NCI-H187 (cell line): ENCODE measurements at regions not wholly inside any gene's neighbourhood (a gene's known extent, or its start where the extent isn't known, plus 50 kb on each side); places are given as distances from the start of the nearest gene placed in this dataset.
A peak's percentile ranks its signal among the peaks of the same experiment; 100 is the strongest.

Experiments used
- DNase-seq, 2 experiments: peaks; one replicate each; lab custom pipeline; 2025; lab: John Stamatoyannopoulos, UW

- DNase-seq = no peak
Measured at GRCh38 chr2:129895061-129895460, 84.4 kb upstream of the RAB6C start.

- no peak for DNase-seq
Measured at GRCh38 chr2:129895526-129896082, 83.9 kb upstream of the RAB6C start.

GRCh38 chr2:129896226-129897100, 83.0 kb upstream of the RAB6C start:
- no peak for DNase-seq

- no peak for DNase-seq
Measured at GRCh38 chr2:129901754-129902415, 77.6 kb upstream of the RAB6C start.

GRCh38 chr2:129902731-129903585, 76.5 kb upstream of the RAB6C start:
- no peak for DNase-seq

GRCh38 chr2:129903586-129904425, 75.7 kb upstream of the RAB6C start:
- DNase-seq = no peak

GRCh38 chr2:129904532-129905446, 74.7 kb upstream of the RAB6C start:
- DNase-seq = no peak

- DNase-seq = no peak
Measured at GRCh38 chr2:129905664-129906081, 73.8 kb upstream of the RAB6C start.

- no peak for DNase-seq
Measured at GRCh38 chr2:129906139-129906860, 73.2 kb upstream of the RAB6C start.

- DNase-seq = no peak
Measured at GRCh38 chr2:129906861-129907235, 72.6 kb upstream of the RAB6C start.

GRCh38 chr2:129907256-129907998, 72.0 kb upstream of the RAB6C start:
- no peak for DNase-seq

GRCh38 chr2:129908721-129909373, 70.6 kb upstream of the RAB6C start:
- DNase-seq = peak in 1 of 2 experiments; percentile 32

GRCh38 chr2:129909651-129910418, 69.6 kb upstream of the RAB6C start:
- no peak for DNase-seq

GRCh38 chr2:129910446-129911362, 68.8 kb upstream of the RAB6C start:
- no peak for DNase-seq

- no peak for DNase-seq
Measured at GRCh38 chr2:129911363-129912065, 68.0 kb upstream of the RAB6C start.
